HG03064 (cell line): ENCODE measurements at regions not wholly inside any gene's neighbourhood (a gene's known extent, or its start where the extent isn't known, plus 50 kb on each side); places are given as distances from the start of the nearest gene placed in this dataset.
"Not testable (repeated sequence)": the region's sequence is repeated elsewhere in the genome, so short reads cannot be mapped to it uniquely, and the experiment has no call there.

ENCODE experiments used
- ATAC-seq: cut with Tn5 transposase; IDR thresholded peaks from one replicate; pipeline ENCODE4 v1.9.1; 2021; ENCODE audit warnings: low read depth; ENCODE audit not compliant: unreplicated experiment

DNA sequence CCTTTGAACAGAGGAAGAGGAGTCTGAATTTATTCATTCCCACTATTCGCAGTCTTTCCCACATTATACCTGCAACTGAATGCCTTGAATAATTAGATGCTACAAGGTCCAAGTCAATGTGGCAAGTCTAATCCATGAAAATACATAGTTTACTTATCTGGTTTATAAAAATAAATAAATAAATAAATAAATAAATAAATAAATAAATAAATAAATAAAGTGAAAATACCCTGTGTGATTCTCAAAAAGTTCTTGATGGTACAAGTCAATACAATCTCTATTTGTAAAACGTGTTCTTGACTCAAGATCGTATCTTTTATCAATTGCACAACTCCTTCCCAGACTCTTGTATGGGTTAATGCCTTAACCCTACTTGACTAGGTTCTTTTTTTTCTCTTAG is 417.7 kb downstream of the ZWINT start:
- no peak for ATAC-seq

DNA sequence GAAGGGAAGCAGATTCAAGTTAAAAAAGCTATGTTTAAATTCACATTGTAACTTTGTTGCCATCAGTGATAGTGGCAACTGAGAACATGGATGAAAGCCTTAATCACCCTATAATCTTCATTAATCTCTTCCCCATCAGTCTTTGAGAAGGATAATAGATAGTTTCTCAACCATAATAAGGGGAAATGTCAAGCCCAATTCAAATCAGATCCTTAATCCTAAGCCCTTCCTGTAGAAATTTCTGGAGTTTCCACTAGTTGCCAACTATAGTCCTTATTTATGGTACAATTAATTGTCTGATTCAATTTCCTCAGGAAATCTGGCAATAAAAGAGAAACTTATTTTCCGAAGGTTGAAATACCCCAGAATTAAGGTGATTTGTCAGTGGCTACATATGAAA is 431.8 kb downstream of the ZWINT start:
- no peak for ATAC-seq

DNA sequence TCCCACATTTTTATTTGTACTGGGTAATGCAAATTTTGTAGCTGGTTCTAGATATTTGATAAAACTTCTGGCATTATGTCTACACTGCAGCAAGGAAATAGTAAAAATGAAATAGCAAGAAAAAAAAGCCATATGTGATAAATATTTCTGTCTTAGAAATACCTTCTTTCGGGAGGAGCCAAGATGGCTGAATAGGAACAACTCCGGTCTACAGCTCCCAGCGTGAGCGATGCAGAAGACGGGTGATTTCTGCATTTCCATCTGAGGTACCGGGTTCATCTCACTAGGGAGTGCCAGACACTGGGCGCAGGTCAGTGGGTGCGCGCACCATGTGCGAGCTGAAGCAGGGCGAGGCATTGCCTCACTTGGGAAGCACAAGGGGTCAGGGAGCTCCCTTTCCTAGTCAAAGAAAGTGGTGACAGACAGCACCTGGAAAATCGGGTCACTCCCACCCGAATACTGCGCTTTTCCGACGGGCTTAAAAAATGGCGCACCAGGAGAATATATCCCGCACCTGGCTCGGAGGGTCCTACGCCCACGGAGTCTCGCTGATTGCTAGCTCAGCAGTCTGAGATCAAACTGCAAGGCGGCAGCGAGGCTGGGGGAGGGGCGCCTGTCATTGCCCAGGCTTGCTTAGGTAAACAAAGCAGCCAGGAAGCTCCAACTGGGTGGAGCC is 461.4 kb downstream of the ZWINT start:
- not testable (repeated sequence) for ATAC-seq

DNA sequence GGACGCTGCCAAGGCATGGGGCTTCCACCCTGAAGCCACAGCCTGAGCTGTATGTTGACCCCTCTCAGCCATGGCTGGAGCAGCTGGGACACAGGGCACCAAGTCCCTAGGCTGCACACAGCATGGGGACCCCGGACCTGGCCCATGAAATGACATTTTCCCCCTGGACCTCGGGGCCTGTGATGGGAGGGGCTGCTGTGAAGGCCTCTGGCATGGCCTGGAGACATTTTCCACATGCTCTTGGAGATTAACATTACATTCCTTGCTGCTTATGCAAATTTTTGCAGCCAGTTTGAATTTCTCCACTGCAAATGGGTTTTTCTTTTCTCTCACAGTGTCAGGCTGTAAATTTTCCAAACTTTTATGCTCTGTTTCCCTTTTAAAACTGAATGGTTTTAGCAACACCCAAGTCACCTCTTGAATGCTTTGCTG is 463.6 kb downstream of the ZWINT start:
- ATAC-seq: no peak

DNA sequence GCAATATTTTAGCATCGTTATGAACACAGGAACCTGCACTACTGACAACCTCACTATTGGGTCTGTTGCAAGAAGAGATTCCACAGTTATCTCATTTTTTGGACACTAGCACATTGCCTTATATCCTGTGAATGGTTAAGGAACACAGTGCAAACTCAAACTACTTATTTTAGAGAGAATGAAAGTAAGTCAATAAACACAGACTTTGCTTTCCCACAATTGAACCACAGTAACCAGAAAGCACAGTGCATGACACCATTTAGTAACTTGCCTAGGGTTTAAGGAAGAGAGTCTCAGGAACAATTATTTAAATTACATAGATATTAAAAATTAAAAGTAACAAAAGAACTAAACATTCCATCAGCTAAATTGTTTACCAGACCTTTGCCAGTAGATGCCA is 468.8 kb downstream of the ZWINT start:
- ATAC-seq: no peak

GRCh38 chr10:55881588-55881987 is 479.5 kb downstream of the ZWINT start:
- no peak for ATAC-seq

GRCh38 chr10:55873485-55873884 is 487.6 kb downstream of the ZWINT start:
- ATAC-seq: no peak

GRCh38 chr10:55870186-55870585 is 490.9 kb downstream of the ZWINT start:
- ATAC-seq: no peak

DNA sequence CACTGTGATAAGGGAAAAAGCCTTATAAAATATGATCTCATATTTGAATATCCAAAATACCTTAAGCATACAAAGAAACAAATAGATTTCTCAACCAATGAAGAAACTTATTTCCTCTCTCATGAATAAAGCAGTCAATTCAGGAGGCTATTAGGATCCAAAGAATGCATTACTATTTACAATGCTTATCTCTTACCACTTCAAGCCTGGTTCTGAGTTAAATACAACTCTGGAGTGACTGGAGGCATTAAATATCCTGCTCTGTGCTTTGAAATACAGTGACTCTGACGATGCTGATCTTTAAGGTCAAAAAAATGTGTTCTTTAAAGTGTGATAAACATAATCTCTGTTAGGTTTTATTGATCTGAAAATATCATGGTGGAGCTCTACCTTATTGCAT is 493.2 kb downstream of the ZWINT start:
- no peak for ATAC-seq

DNA sequence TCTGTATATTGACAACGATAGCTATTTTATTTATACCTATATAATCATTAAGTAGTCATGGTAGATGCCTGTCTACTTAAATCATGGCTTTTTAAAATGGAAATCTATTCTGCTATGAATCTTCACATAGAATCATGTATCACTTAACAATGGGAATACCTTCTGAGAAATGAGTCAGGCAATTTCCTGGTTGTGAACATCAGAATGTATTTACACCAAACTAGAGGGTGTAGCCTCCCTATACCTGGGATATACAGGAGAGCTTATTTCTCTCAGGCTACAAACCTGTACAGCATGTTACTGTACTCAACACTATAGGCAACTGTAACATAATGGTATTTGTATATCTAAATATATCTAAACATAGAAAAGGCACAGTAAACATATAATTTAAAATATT is 502.3 kb downstream of the ZWINT start:
- ATAC-seq: no peak

- ATAC-seq: no peak
Measured at GRCh38 chr10:55852900-55853299, 508.2 kb downstream of the ZWINT start.

GRCh38 chr10:55837273-55837672 is 523.8 kb downstream of the ZWINT start:
- no peak for ATAC-seq

- no peak for ATAC-seq
Measured at GRCh38 chr10:55822096-55822495, 539.0 kb downstream of the ZWINT start.

GRCh38 chr10:55820478-55820877 is 540.6 kb downstream of the ZWINT start:
- no peak for ATAC-seq

DNA sequence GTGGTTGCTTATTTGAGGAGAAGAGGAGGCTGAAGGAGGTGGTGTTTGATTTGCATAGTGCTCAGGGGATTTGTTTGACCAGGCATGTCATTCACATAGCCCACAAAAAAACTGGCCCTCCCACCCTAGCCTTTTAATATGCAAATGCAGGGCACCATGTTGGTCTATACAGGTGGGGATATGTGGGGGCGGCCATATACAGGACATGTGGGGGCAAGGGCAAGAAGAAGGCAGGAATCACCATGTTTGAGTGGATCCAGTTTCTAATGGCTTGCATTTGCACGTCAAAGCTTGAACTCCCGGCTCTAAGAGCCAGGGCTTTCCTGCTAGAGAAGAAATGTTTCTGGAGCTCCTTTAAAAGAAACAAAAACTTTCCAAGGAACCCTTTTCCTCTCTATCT is 541.0 kb downstream of the ZWINT start:
- no peak for ATAC-seq

- no peak for ATAC-seq
Measured at GRCh38 chr10:55813451-55814170, 547.4 kb downstream of the ZWINT start.

- ATAC-seq: no peak
Measured at GRCh38 chr10:55803055-55803454, 558.0 kb downstream of the ZWINT start.

DNA sequence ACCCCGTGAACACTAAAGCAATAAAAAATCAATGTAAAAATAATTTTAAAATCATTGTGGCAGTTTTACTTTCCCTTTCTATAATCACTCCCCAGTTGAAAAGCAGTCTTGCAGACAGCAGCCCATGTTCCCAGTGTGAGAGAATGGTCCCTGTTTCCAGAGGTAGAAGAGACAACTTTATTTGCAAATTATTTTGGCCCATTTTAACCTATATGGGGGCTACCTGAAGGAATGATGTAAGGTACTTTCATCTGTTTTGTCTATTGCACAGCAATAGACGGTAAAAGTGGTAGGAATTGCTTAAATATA is 559.8 kb downstream of the ZWINT start:
- no peak for ATAC-seq

GRCh38 chr10:55800602-55801352 is 560.3 kb downstream of the ZWINT start:
- no peak for ATAC-seq

GRCh38 chr10:55793024-55793423 is 568.0 kb downstream of the ZWINT start:
- ATAC-seq: no peak

GRCh38 chr10:55790276-55790675 is 570.8 kb downstream of the ZWINT start:
- ATAC-seq: not testable (repeated sequence)
